Kidney epithelial cell (primary cell): ENCODE measurements at regions not wholly inside any gene's neighbourhood (a gene's known extent, or its start where the extent isn't known, plus 50 kb on each side); places are given as distances from the start of the nearest gene placed in this dataset.

Source experiments
- DNase-seq: peaks from one replicate; pipeline ENCODE4 v3.0.0-alpha.2; 2010; ENCODE audit warnings: low read depth
- H3K27me3 ChIP-seq: 2 replicates; pipeline ENCODE4 v1.6.0; 2011; ENCODE audit warnings: low read length; ENCODE audit not compliant: control insufficient read depth, insufficient read depth
- H3K36me3 ChIP-seq: 2 replicates; pipeline ENCODE4 v1.5.1; 2011; ENCODE audit warnings: low read length; ENCODE audit not compliant: control insufficient read depth, insufficient read depth
- H3K4me3 ChIP-seq: 2 replicates; pipeline ENCODE4 v1.5.1; 2011; ENCODE audit warnings: low read depth, mild to moderate bottlenecking, control low read depth, low read length
- CTCF ChIP-seq: IDR thresholded peaks from 2 replicates; pipeline ENCODE4 v1.5.1; 2011; ENCODE audit warnings: mild to moderate bottlenecking, moderate library complexity, low read length, control low read depth, inconsistent platforms; ENCODE audit not compliant: insufficient read depth, poor library complexity, severe bottlenecking

- Histone ChIP-seq H3K4me3 (no peak overlapping the region), H3K36me3 (no peaks in the 10 kb centered on the region), H3K27me3 (no peaks in the 10 kb centered on the region)
- TF ChIP-seq CTCF = no peak
- DNase-seq = no peak
Measured at GRCh38 chr6:113586413-113587077, 270.6 kb upstream of the MARCKS start.

- no peak for TF ChIP-seq CTCF
- Histone ChIP-seq H3K27me3 (no peaks in the 10 kb centered on the region), H3K4me3 (no peak overlapping the region), H3K36me3 (no peaks in the 10 kb centered on the region)
- DNase-seq = no peak
Measured at GRCh38 chr6:113587078-113587699, 270.0 kb upstream of the MARCKS start.

GRCh38 chr6:113588646-113589045 lies 268.5 kb upstream of the MARCKS start:
- Histone ChIP-seq H3K27me3 (no peaks in the 10 kb centered on the region), H3K36me3 (no peaks in the 10 kb centered on the region), H3K4me3 (no peak overlapping the region)
- DNase-seq = no peak
- no peak for TF ChIP-seq CTCF

GRCh38 chr6:113591896-113592827 lies 265.0 kb upstream of the MARCKS start:
- TF ChIP-seq CTCF = no peak
- H3K27me3 ChIP-seq = no peaks in the 10 kb centered on the region
- no peak for DNase-seq
- H3K4me3 ChIP-seq = no peak overlapping the region
- H3K36me3 ChIP-seq = no peaks in the 10 kb centered on the region

- H3K4me3 ChIP-seq = no peak overlapping the region
- no peak for DNase-seq
Measured at GRCh38 chr6:113594726-113595125, 262.4 kb upstream of the MARCKS start.

More at GRCh38 chr6:113594726-113595125, 262.4 kb upstream of the MARCKS start:
- Histone ChIP-seq H3K27me3 (no peaks in the 10 kb centered on the region), H3K36me3 (no peaks in the 10 kb centered on the region)
- no peak for TF ChIP-seq CTCF
